GM12891 (cell line): ENCODE measurements at regions not wholly inside any gene's neighbourhood (a gene's known extent, or its start where the extent isn't known, plus 50 kb on each side); places are given as distances from the start of the nearest gene placed in this dataset.

ENCODE experiments used
- PAX5 ChIP-seq: IDR thresholded peaks from 2 replicates; pipeline ENCODE4 v1.6.1; 2011; ENCODE audit warnings: low read length, moderate library complexity, mild to moderate bottlenecking; ENCODE audit not compliant: insufficient read depth, severe bottlenecking
- POLR2A ChIP-seq: IDR thresholded peaks from 2 replicates; pipeline ENCODE4 v1.6.1; 2011; ENCODE audit warnings: low read depth, low read length, control low read depth
- POLR2AphosphoS5 ChIP-seq: IDR thresholded peaks from 2 replicates; pipeline ENCODE4 v1.6.1; 2011; ENCODE audit warnings: low read depth, low read length, control low read depth
- POU2F2 ChIP-seq: IDR thresholded peaks from 2 replicates; pipeline ENCODE4 v1.6.1; 2011; ENCODE audit warnings: low read depth, mild to moderate bottlenecking, control low read depth, low read length, moderate library complexity
- SPI1 ChIP-seq: IDR thresholded peaks from 2 replicates; pipeline ENCODE4 v1.6.1; 2011; ENCODE audit warnings: low read depth, low read length, control low read depth
- TAF1 ChIP-seq: IDR thresholded peaks from 2 replicates; pipeline ENCODE4 v1.6.1; 2011; ENCODE audit warnings: low read depth, low read length, control low read depth

GRCh38 chr9:16352791-16353401, 517.6 kb downstream of the BNC2 start:
- TF ChIP-seq TAF1 (no peak), PAX5 (no peak), POLR2A (no peak), SPI1 (no peak), POLR2AphosphoS5 (no peak), POU2F2 (no peak)
